Gastrocnemius medialis (tissue), 4 donors: ENCODE measurements at regions not wholly inside any gene's neighbourhood (a gene's known extent, or its start where the extent isn't known, plus 50 kb on each side); places are given as distances from the start of the nearest gene placed in this dataset.

Experiments
- POLR2A ChIP-seq, 2 donors: fragments of 450-650 bp; IDR thresholded peaks; one replicate each; pipeline ENCODE4 v1.6.1; 2017; ENCODE audit warnings: antibody characterized with exemption in 2 of 2, mild to moderate bottlenecking in 2 of 2, moderate library complexity in 2 of 2
- TF ChIP-seq, protein P1 (sequence below), 5 experiments: fragments of 450-650 bp in 3 of 5; fragments of 200-600 bp in 2 of 5; sonication (generic) in 2 of 5; IDR thresholded peaks in 4 of 5; conservative IDR thresholded peaks in 1 of 5; 1 replicate in 4 of 5; 2 replicates in 1 of 5; pipeline ENCODE4 v1.5.1; 2016 to 2019; ENCODE audit warnings: antibody characterized with exemption in 5 of 5, mild to moderate bottlenecking in 3 of 5, moderate library complexity in 3 of 5

DNA sequence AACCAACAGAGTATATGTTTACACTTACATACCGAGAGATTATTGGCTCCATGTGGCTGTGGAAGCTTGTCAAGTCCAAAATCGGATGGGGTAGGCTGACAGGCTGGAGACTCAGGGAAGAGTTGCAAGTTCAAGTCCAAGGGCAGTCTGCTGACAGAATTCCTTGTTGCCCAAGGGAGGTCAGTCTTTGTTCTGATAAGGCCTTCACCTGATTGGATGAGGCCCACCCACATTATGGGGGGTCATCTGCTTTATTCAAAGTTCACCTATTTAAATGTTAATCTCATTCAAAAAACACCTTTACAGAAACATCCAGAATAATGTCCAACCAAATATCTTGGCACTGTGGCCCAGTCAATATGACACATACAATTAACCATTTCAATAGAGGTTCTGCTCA, 452.4 kb downstream of the KLF12 start:
- no peak for TF ChIP-seq POLR2A (IDR thresholded peaks at IDR 0.05)
- TF ChIP-seq, protein P1, sequence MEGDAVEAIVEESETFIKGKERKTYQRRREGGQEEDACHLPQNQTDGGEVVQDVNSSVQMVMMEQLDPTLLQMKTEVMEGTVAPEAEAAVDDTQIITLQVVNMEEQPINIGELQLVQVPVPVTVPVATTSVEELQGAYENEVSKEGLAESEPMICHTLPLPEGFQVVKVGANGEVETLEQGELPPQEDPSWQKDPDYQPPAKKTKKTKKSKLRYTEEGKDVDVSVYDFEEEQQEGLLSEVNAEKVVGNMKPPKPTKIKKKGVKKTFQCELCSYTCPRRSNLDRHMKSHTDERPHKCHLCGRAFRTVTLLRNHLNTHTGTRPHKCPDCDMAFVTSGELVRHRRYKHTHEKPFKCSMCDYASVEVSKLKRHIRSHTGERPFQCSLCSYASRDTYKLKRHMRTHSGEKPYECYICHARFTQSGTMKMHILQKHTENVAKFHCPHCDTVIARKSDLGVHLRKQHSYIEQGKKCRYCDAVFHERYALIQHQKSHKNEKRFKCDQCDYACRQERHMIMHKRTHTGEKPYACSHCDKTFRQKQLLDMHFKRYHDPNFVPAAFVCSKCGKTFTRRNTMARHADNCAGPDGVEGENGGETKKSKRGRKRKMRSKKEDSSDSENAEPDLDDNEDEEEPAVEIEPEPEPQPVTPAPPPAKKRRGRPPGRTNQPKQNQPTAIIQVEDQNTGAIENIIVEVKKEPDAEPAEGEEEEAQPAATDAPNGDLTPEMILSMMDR (IDR thresholded peaks at IDR 0.05 in 4 of 5, conservative IDR thresholded peaks at IDR 0.05 in 1 of 5): no peak
